H1 (cell line): ENCODE measurements at regions not wholly inside any gene's neighbourhood (a gene's known extent, or its start where the extent isn't known, plus 50 kb on each side); places are given as distances from the start of the nearest gene placed in this dataset.

Experiments used
- CTCF ChIA-PET: fragments of 300-600 bp; sonication (Branson Sonifier 250); formaldehyde crosslinking; loops from one replicate; lab custom pipeline; 2021; ENCODE audit not compliant: partially characterized antibody; lab: Charles Lee
- POLR2A ChIA-PET: fragments of 300-600 bp; sonication (Branson Sonifier 250); formaldehyde crosslinking; loops from one replicate; lab custom pipeline; 2021; ENCODE audit warnings: inconsistent platforms; ENCODE audit not compliant: partially characterized antibody; lab: Charles Lee
- DNase-seq, 2 experiments: peaks; one replicate each; pipeline versions ENCODE4 v3.0.0 to v3.0.0-alpha.2; 2010 to 2022; ENCODE audit warnings: low spot score in 2 of 2, low read depth in 1 of 2, mixed read lengths in 1 of 2
- FAIRE-seq: peaks from 2 replicates; lab custom pipeline; 2011; peaks lifted over from hg19 to GRCh38; lab: Jason Lieb, UNC
- H2AFZ ChIP-seq: 2 replicates; pipeline ENCODE4 v1.8.1; 2012; ENCODE audit warnings: low read length, inconsistent platforms
- H2AK5ac ChIP-seq: 2 replicates; pipeline ENCODE4 v1.6.1; 2013; ENCODE audit warnings: low read depth, low read length
- H2BK120ac ChIP-seq: replicated peaks from 2 replicates; pipeline ENCODE3; 2013; ENCODE audit warnings: low read depth, low read length, inconsistent platforms
- H2BK12ac ChIP-seq: 2 replicates; pipeline ENCODE4 v1.6.1; 2013; ENCODE audit warnings: low read depth, low read length
- H2BK15ac ChIP-seq: 2 replicates; pipeline ENCODE4 v1.6.1; 2013; ENCODE audit warnings: low read length
- H2BK20ac ChIP-seq: 2 replicates; pipeline ENCODE4 v1.6.1; 2013; ENCODE audit warnings: low read length
- H2BK5ac ChIP-seq: 2 replicates; pipeline ENCODE4 v1.6.1; 2013; ENCODE audit warnings: low read depth, low read length
- H3K14ac ChIP-seq: 2 replicates; pipeline ENCODE4 v1.6.1; 2013; ENCODE audit warnings: inconsistent platforms; ENCODE audit not compliant: insufficient read length
- H3K18ac ChIP-seq: 2 replicates; pipeline ENCODE4 v1.6.1; 2013; ENCODE audit warnings: low read length; ENCODE audit errors: extremely low read depth
- H3K23ac ChIP-seq: 2 replicates; pipeline ENCODE4 v1.6.1; 2013; ENCODE audit warnings: inconsistent platforms; ENCODE audit not compliant: insufficient read length
- H3K23me2 ChIP-seq: 2 replicates; pipeline ENCODE4 v1.6.1; 2013; ENCODE audit warnings: low read depth, low read length
- H3K27ac ChIP-seq: 2 replicates; pipeline ENCODE4 v1.6.1; 2011; ENCODE audit warnings: low read depth, low read length, inconsistent platforms
- H3K27me3 ChIP-seq, 4 experiments: replicated peaks in 1 of 4; 1 replicate in 1 of 4; 2 replicates in 3 of 4; pipeline versions ENCODE4 v1.6.1 to v1.8.1; 2011 to 2013; ENCODE audit warnings: low read length in 3 of 4, mild to moderate bottlenecking in 3 of 4, inconsistent platforms in 2 of 4, mixed read lengths in 2 of 4, moderate library complexity in 1 of 4; ENCODE audit not compliant: control insufficient read depth in 3 of 4, insufficient read depth in 3 of 4; ENCODE audit errors: extremely low read depth in 1 of 4
- H3K36me3 ChIP-seq, 4 experiments: 2 replicates each; pipeline versions ENCODE4 v1.6.1 to v1.8.1; 2011 to 2013; ENCODE audit warnings: mild to moderate bottlenecking in 4 of 4, low read length in 3 of 4, moderate library complexity in 2 of 4, control low read depth in 1 of 4, inconsistent platforms in 1 of 4; ENCODE audit not compliant: insufficient read depth in 4 of 4, control insufficient read depth in 2 of 4
- H3K4ac ChIP-seq: replicated peaks from 2 replicates; pipeline ENCODE3; 2013; ENCODE audit warnings: low read length, low read depth, mixed read lengths, inconsistent platforms; ENCODE audit not compliant: insufficient read length
- H3K4me1 ChIP-seq, 4 experiments: replicated peaks in 1 of 4; 1 replicate in 1 of 4; 2 replicates in 3 of 4; pipeline versions ENCODE4 v1.6.1 to v1.8.1; 2011 to 2013; ENCODE audit warnings: low read length in 3 of 4, inconsistent platforms in 2 of 4, mixed read lengths in 1 of 4; ENCODE audit not compliant: insufficient read depth in 4 of 4, control insufficient read depth in 3 of 4
- H3K4me2 ChIP-seq, 2 experiments: 2 replicates each; pipeline versions ENCODE4 v1.6.1 to v1.8.1; 2011 to 2013; ENCODE audit warnings: low read depth in 2 of 2, low read length in 2 of 2, control low read depth in 1 of 2, inconsistent platforms in 1 of 2, mild to moderate bottlenecking in 1 of 2; ENCODE audit not compliant: insufficient read depth in 1 of 2
- H3K4me3 ChIP-seq, 4 experiments: fragments of 200-600, 300-600 bp in 1 of 4; sonication (generic), shearing (Covaris generic), sonication (Bioruptor Twin) in 1 of 4; 2 replicates each; pipeline versions ENCODE4 v1.5.1 to v1.8.1; 2011 to 2016; ENCODE audit warnings: low read length in 4 of 4, low read depth in 3 of 4, control low read depth in 2 of 4, inconsistent platforms in 2 of 4, mild to moderate bottlenecking in 2 of 4, mixed read lengths in 1 of 4, moderate library complexity in 1 of 4; ENCODE audit not compliant: insufficient read depth in 2 of 4; ENCODE audit errors: extremely low read depth in 1 of 4
- H3K56ac ChIP-seq: replicated peaks from 2 replicates; pipeline ENCODE3; 2013; ENCODE audit warnings: low read depth, mild to moderate bottlenecking, mixed read lengths, low read length, inconsistent platforms; ENCODE audit not compliant: insufficient read length
- H3K79me1 ChIP-seq: 2 replicates; pipeline ENCODE4 v1.6.1; 2013; ENCODE audit warnings: low read depth, low read length, control low read depth
- H3K79me2 ChIP-seq, 2 experiments: 2 replicates each; pipeline versions ENCODE4 v1.6.1 to v1.8.1; 2012 to 2013; ENCODE audit warnings: low read length in 2 of 2, mild to moderate bottlenecking in 2 of 2, inconsistent platforms in 1 of 2; ENCODE audit not compliant: insufficient read depth in 2 of 2, control insufficient read depth in 1 of 2
- H3K9ac ChIP-seq, 4 experiments: replicated peaks in 1 of 4; 1 replicate in 1 of 4; 2 replicates in 3 of 4; pipeline versions ENCODE4 v1.6.1 to v1.8.1; 2011 to 2013; ENCODE audit warnings: low read depth in 3 of 4, low read length in 3 of 4, control low read depth in 2 of 4, mild to moderate bottlenecking in 2 of 4, moderate library complexity in 2 of 4, inconsistent platforms in 1 of 4; ENCODE audit errors: extremely low read depth in 1 of 4
- H3K9me3 ChIP-seq, 2 experiments: 2 replicates each; pipeline versions ENCODE4 v1.6.1 to v1.8.1; 2012 to 2013; ENCODE audit warnings: mild to moderate bottlenecking in 2 of 2, moderate library complexity in 2 of 2, control low read depth in 1 of 2, inconsistent platforms in 1 of 2, low read depth in 1 of 2, low read length in 1 of 2, mixed read lengths in 1 of 2; ENCODE audit not compliant: insufficient read depth in 2 of 2
- H4K20me1 ChIP-seq, 2 experiments: replicated peaks in 1 of 2; 2 replicates each; pipeline versions ENCODE3 to v1.8.1; 2011 to 2013; ENCODE audit warnings: inconsistent platforms in 2 of 2, low read length in 2 of 2, mild to moderate bottlenecking in 1 of 2; ENCODE audit not compliant: insufficient read depth in 2 of 2, control insufficient read depth in 1 of 2
- H4K5ac ChIP-seq: 2 replicates; pipeline ENCODE4 v1.6.1; 2013; ENCODE audit warnings: low read length, low read depth, mixed read lengths, inconsistent platforms; ENCODE audit not compliant: insufficient read length
- H4K8ac ChIP-seq: 2 replicates; pipeline ENCODE4 v1.8.0; 2013; ENCODE audit warnings: mild to moderate bottlenecking, moderate library complexity, low read length, inconsistent platforms; ENCODE audit not compliant: insufficient read depth; ENCODE audit errors: extremely low read depth
- H4K91ac ChIP-seq: replicated peaks from 2 replicates; pipeline ENCODE3; 2013; ENCODE audit warnings: low read length, mixed read lengths, inconsistent platforms; ENCODE audit not compliant: insufficient read length
- BACH1 ChIP-seq: IDR thresholded peaks from 2 replicates; pipeline ENCODE4 v1.6.1; 2012; ENCODE audit warnings: low read length, improper control_type of control experiment
- BCL11A ChIP-seq, 2 experiments: IDR thresholded peaks; one replicate each; pipeline ENCODE4 v1.6.1; 2011; ENCODE audit warnings: low read depth in 2 of 2, low read length in 2 of 2, mild to moderate bottlenecking in 2 of 2
- E2F6 ChIP-seq: IDR thresholded peaks from 2 replicates; pipeline ENCODE4 v1.6.1; 2012; ENCODE audit warnings: inconsistent platforms
- JUND ChIP-seq: IDR thresholded peaks from 2 replicates; pipeline ENCODE4 v1.6.1; 2011; ENCODE audit warnings: mild to moderate bottlenecking, improper control_type of control experiment, low read length
- KDM5A ChIP-seq: fragments of 200-600 bp; IDR thresholded peaks from 2 replicates; pipeline ENCODE4 v1.7.1; 2012; ENCODE audit warnings: mild to moderate bottlenecking, low read length, inconsistent platforms, mixed read lengths
- MAFK ChIP-seq: IDR thresholded peaks from 2 replicates; pipeline ENCODE4 v1.6.1; 2012; ENCODE audit warnings: low read depth, mild to moderate bottlenecking, improper control_type of control experiment, low read length
- NRF1 ChIP-seq: IDR thresholded peaks from 2 replicates; pipeline ENCODE4 v1.6.1; 2011; ENCODE audit warnings: mild to moderate bottlenecking, low read depth, low read length, improper control_type of control experiment
- PHF8 ChIP-seq: fragments of 200-600 bp; sonication (generic); conservative IDR thresholded peaks from 2 replicates; pipeline ENCODE4 v1.7.1; 2012; ENCODE audit warnings: low read depth, mild to moderate bottlenecking, inconsistent platforms, low read length, moderate library complexity
- RAD21 ChIP-seq, 2 experiments: IDR thresholded peaks in 1 of 2; conservative IDR thresholded peaks in 1 of 2; 2 replicates each; pipeline ENCODE4 v1.6.1; 2011; ENCODE audit warnings: low read depth in 2 of 2, low read length in 2 of 2, improper control_type of control experiment in 1 of 2, inconsistent platforms in 1 of 2, mild to moderate bottlenecking in 1 of 2, moderate library complexity in 1 of 2
- SIN3A ChIP-seq, 2 experiments: IDR thresholded peaks in 1 of 2; conservative IDR thresholded peaks in 1 of 2; 2 replicates each; pipeline ENCODE4 v1.6.1; 2011 to 2012; ENCODE audit warnings: low read length in 2 of 2, improper control_type of control experiment in 1 of 2, low read depth in 1 of 2, mild to moderate bottlenecking in 1 of 2
- SIRT6 ChIP-seq: IDR thresholded peaks from one replicate; pipeline ENCODE4 v1.7.1; 2012; ENCODE audit warnings: low read length, inconsistent platforms
- SP1 ChIP-seq: IDR thresholded peaks from 2 replicates; pipeline ENCODE4 v1.6.1; 2011; ENCODE audit warnings: low read depth, low read length
- SRF ChIP-seq: IDR thresholded peaks from 2 replicates; pipeline ENCODE4 v1.6.1; 2011; ENCODE audit warnings: mild to moderate bottlenecking, low read depth, low read length, moderate library complexity
- USF2 ChIP-seq: IDR thresholded peaks from 2 replicates; pipeline ENCODE4 v1.6.1; 2011; ENCODE audit warnings: low read length, improper control_type of control experiment
- WGBS, 2 experiments: shearing (Covaris generic) in 1 of 2; methylation state at CpG; one replicate each; pipeline versions ENCODE4 v1.1.6 to v1.1.7; 2013 to 2015; ENCODE audit warnings: low lambda C conversion rate in 2 of 2, mixed read lengths in 2 of 2, inconsistent platforms in 1 of 2, low coverage in 1 of 2, missing lambda C conversion rate in 1 of 2; ENCODE audit not compliant: insufficient replicate concordance in 2 of 2, insufficient coverage in 1 of 2, insufficient read length in 1 of 2; ENCODE audit errors: extremely low coverage in 1 of 2, missing lambda C conversion rate in 1 of 2; 5-methylcytosine and 5-hydroxymethylcytosine counted together

- H3K79me1 ChIP-seq = no peaks in the 10 kb centered on the region
- no peak overlapping the region for H3K18ac ChIP-seq
- ChIA-PET POLR2A (no interaction called here), CTCF (interaction anchor here (1.2 kb wide), 1 partner anchor 343 kb away, joined by 4 read pairs; no protein-coding TSS in a partner anchor)
- H3K9me3 ChIP-seq = no peaks in the 10 kb centered on the region
- H4K20me1 ChIP-seq = no peaks in the 10 kb centered on the region
- no peak overlapping the region for H3K23ac ChIP-seq
- H3K36me3 ChIP-seq = no peaks in the 10 kb centered on the region
- H2BK5ac ChIP-seq = no peak overlapping the region
- H3K4me2 ChIP-seq = no peak overlapping the region
- FAIRE-seq (no peak), DNase-seq (no peak)
- no peak overlapping the region for H3K4ac ChIP-seq
- no peak overlapping the region for H3K14ac ChIP-seq
- H2AK5ac ChIP-seq = no peak overlapping the region
- H4K8ac ChIP-seq = no peak overlapping the region
- H2AFZ ChIP-seq = no peak overlapping the region
- no peak overlapping the region for H2BK20ac ChIP-seq
- H3K27ac ChIP-seq = no peak overlapping the region
- no peak overlapping the region for H2BK120ac ChIP-seq
- H2BK12ac ChIP-seq = no peak overlapping the region
- no peaks in the 10 kb centered on the region for H3K4me1 ChIP-seq
- no peak overlapping the region for H2BK15ac ChIP-seq
- no peaks in the 10 kb centered on the region for H3K27me3 ChIP-seq
- H3K23me2 ChIP-seq = no peaks in the 10 kb centered on the region
- H3K56ac ChIP-seq = no peak overlapping the region
- H4K5ac ChIP-seq = no peak overlapping the region
- H3K4me3 ChIP-seq = no peak overlapping the region
- H3K9ac ChIP-seq = no peak overlapping the region
- TF ChIP-seq KDM5A (no peak), BCL11A (IDR thresholded peaks at IDR 0.05; ENCODE audit: low read depth in 2 of 2, low read length in 2 of 2) (no peak), PHF8 (no peak), USF2 (no peak), SIN3A (conservative IDR thresholded peaks at IDR 0.05 in 1 of 2, IDR thresholded peaks at IDR 0.05 in 1 of 2; ENCODE audit: low read depth in 1 of 2, low read length in 2 of 2) (no peak), SIRT6 (no peak), RAD21 (IDR thresholded peaks at IDR 0.05 in 1 of 2, conservative IDR thresholded peaks at IDR 0.05 in 1 of 2; ENCODE audit: low read depth in 2 of 2, low read length in 2 of 2) (no peak), MAFK (no peak), SP1 (no peak), JUND (no peak), SRF (no peak), E2F6 (no peak), NRF1 (no peak), BACH1 (no peak)
- no peaks in the 10 kb centered on the region for H3K79me2 ChIP-seq
- no peak overlapping the region for H4K91ac ChIP-seq
- WGBS, 2 experiments = 100% methylated on average over 4 of the region's 4 CpGs; no CpG with 5 or more reads in 1 of the 2 experiments
Observed at GRCh38 chr1:83118472-83118871, 880.5 kb downstream of the TTLL7 start.
